Hippocampal formation (tissue), 2 donors: ENCODE measurements at regions not wholly inside any gene's neighbourhood (a gene's known extent, or its start where the extent isn't known, plus 50 kb on each side); places are given as distances from the start of the nearest gene placed in this dataset.

Experiments used
- DNase-seq, 2 donors: peaks; one replicate each; lab custom pipeline; 2025; lab: John Stamatoyannopoulos, UW

- DNase-seq, result no peak
Measured at GRCh38 chr3:181764544-181764943, 52.8 kb downstream of the SOX2 start.

GRCh38 chr3:181770296-181770695 lies 58.6 kb downstream of the SOX2 start:
- DNase-seq, result no peak

DNA sequence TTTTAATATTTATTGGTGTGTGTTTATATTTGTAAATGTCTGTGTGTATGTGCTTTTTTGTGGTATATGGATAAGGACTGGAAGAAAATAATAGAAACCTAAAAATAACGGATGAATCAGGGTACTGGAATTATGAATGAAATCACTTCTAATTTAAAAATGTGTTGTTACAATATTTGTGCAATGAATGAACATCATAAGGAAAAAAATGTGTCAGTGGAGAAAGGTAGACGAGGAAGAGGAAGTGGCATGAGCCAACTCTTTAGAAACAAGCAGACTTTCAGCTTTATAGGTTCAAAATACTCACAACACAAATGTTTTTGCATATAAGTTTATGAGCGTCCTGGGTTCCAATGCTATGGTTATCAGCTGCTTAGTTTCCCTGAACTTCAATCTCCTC lies 59.4 kb downstream of the SOX2 start:
- DNase-seq, result no peak

GRCh38 chr3:181772166-181772565 lies 60.4 kb downstream of the SOX2 start:
- DNase-seq, result no peak

- DNase-seq, result no peak
Measured at GRCh38 chr3:181773921-181774320, 62.2 kb downstream of the SOX2 start.

DNA sequence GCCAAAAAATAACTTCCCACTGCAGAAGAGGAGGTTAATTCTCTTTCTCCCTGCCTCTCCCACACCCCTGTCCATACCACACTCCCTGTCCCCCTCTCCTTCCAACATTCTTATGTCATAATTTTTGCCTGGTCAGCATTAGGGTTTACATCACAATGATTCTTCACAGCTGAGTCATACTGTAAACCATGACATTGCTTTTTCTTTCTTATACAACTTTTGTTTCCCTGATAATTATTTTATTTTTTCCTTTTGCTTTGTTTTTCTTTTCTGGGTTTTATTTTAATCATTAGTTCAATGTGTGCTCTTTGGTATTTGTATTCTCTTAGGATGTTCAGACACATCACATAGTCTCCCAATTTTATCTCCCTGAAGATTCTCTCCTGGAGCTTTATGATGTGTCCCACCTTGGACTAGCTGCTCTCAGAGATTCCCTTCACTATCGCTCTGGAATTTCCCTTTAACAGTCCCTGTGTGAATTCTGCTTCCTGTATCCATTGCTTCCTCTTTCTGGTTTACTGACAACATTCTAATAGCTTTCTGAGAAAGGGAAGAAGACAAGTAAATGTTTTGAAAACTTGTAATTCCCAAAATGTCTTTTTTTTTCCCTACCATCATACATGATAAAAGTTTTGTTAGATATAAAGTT lies 70.7 kb downstream of the SOX2 start:
- no peak for DNase-seq

DNA sequence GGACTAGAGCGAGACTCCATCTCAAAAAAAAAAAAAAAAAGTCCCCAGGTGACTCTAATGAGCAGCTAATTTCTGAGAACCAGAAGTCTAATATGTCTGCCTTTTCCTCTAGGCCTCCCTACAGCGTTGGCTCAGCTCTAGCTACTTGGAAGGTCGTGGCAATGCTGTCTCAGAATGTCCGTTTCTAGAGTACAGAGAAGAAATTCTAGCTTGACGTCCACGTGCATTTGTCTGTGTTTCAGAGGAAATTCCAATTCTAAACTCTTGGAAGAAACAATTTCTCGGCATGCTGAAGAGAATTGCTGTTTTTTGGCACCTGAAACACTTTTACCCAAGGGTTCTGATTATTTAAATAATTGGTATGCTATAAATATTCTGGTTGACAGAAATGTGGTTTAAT lies 78.8 kb downstream of the SOX2 start:
- no peak for DNase-seq

DNA sequence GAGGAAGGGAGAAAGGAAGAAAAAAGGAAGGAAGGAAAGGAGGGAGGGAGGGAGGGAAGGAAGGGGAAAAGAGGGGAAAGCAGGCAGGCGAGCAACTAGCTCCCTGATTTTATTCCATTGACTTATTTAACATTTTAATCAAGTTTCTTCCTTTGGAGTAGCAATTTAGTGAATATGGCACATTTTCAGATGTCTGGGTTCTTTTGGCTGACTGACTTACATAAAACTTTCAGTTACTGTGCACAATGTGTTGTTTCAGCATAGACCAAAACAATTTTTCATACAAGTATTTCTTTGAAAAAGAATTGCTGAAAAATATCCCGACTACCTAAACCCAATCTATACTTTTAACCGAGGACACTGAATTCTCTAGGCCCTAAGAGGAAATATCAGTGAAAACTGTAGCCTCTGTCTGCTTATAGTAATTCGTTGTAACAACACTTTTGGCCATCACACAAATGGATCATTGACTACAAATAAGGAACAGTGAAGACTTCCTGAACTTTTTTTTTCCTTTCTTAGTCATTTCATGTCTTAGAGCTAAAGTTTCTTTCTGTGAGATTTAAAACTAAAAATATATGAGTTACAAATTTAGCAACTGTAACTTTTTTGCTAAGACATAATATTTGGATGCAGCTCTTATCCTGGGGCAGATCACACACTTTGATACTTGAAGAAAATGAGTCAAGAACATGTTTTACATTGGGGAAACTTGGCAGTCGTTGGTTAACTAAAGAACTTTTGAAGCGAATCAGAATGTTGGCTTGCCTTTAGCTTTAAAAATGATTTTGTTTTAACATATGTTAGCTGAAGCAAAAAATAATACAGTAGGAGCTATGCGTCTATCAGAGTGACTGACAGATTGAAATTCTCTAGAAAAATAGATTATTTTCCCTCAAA lies 79.6 kb downstream of the SOX2 start:
- DNase-seq, result no peak

GRCh38 chr3:181793006-181793405 lies 81.3 kb downstream of the SOX2 start:
- DNase-seq, result no peak

- DNase-seq, result no peak
Measured at GRCh38 chr3:181794011-181794790, 82.5 kb downstream of the SOX2 start.

- no peak for DNase-seq
Measured at GRCh38 chr3:181796641-181797040, 84.9 kb downstream of the SOX2 start.

DNA sequence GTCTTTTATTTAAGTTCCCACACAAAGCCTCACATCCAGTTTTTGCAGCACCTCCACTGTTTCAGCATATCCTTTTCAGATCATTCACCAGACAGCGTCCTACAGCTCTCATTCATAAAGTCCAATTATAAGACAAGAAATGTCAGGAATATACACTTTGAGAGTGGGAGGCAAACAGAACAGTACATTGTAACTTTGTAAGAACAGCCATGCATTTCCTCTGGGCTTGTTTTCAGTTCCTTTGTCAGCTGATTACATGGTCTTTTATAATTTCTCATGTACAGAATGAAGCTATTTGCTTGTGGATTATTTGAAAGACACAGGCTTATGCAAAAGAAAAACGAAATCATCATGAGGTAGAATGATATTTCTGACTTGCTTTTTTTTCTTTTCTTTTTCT lies 85.7 kb downstream of the SOX2 start:
- DNase-seq, result no peak

GRCh38 chr3:181805703-181806102 lies 94.0 kb downstream of the SOX2 start:
- no peak for DNase-seq

- no peak for DNase-seq
Measured at GRCh38 chr3:181808053-181808452, 96.3 kb downstream of the SOX2 start.

- DNase-seq, result no peak
Measured at GRCh38 chr3:181823716-181824115, 112.0 kb downstream of the SOX2 start.

- no peak for DNase-seq
Measured at GRCh38 chr3:181824961-181825360, 113.2 kb downstream of the SOX2 start.

DNA sequence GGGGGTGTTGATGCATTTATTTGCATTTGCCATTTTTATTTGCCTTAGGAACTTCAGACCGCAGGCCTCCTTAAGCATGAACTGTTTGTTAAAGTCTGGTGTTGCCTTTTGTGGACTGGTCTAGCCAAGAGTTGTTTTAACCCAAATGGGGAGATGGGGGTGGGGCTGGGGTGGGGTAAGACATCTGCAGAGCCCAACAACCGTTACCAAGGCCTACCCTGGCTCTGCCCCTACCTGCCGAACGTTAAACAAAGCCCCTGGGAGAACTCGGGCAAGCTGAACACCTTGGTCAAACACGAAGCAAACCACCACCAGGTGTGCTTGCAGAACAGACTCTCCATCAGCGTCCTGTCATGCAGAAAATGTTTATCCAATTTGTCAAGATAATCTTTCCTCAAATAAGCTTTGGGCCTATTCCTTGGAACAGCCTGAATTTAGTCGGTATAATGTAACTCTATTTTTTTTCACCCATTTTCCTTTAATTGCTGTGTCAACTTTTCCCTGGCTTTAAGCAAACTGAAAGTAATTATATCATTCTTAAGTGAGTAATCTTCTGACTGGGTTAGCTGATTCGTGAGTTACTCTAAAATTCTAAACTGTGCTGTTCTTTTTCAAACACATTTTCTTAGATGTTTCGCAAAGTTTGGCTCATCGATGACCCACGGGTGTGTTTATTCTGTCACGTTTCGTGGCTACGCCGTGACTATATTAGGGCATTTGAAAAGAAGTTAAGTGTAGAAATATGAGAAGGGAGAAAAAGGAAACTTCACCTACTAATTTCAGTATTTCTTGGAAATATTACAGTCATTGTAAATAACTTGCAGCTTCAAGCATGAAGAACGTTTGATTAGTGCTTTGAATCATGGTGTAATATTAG lies 127.6 kb downstream of the SOX2 start:
- DNase-seq, result no peak

- DNase-seq, result no peak
Measured at GRCh38 chr3:181839916-181840297, 128.2 kb downstream of the SOX2 start.

- DNase-seq, result no peak
Measured at GRCh38 chr3:181844211-181844610, 132.5 kb downstream of the SOX2 start.

- DNase-seq, result no peak
Measured at GRCh38 chr3:181847276-181847675, 135.6 kb downstream of the SOX2 start.

DNA sequence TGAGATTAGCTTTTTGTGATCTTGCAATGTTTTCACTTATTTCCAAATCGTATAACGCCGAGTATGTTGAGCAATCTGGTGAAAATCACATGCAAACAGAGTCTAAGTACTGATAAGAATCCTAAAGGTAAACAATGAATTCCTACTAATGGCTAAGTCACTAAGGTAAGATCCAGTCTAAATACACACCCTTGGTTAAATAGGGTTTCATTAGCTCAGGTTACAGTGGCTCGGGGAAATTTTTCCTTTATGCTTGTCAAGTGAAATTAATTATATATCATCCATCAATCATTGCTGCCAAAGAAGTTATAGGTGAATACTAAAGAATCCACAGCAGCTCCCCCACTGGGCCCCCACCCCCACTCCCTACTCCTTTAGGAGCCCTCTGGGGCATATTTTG lies 139.3 kb downstream of the SOX2 start:
- DNase-seq, result no peak

DNA sequence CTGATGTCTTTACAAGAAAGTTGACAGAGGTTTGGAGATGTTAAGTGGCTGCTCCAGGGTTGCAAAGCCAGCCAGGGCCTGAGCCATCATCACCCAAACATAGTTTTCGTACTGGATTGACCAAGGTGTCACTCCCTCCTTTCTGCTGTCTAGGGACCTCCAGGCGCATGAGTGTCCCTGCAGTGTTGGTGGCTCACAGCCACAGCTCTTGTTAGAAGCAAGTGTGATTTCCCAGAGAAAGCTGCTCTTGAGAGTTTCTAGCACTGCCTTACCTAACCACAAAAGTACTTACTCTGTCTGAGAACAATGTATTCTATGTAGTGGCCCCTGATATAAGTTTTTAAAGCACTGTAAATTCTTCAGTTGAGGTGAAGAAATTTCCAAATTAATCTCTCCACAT lies 144.1 kb downstream of the SOX2 start:
- DNase-seq, result no peak
